ENCODE measurements at regions not wholly inside any gene's neighbourhood (a gene's known extent, or its start where the extent isn't known, plus 50 kb on each side); places are given as distances from the start of the nearest gene placed in this dataset.
A peak's percentile ranks its signal among the peaks of the same experiment; 100 is the strongest.

DNA sequence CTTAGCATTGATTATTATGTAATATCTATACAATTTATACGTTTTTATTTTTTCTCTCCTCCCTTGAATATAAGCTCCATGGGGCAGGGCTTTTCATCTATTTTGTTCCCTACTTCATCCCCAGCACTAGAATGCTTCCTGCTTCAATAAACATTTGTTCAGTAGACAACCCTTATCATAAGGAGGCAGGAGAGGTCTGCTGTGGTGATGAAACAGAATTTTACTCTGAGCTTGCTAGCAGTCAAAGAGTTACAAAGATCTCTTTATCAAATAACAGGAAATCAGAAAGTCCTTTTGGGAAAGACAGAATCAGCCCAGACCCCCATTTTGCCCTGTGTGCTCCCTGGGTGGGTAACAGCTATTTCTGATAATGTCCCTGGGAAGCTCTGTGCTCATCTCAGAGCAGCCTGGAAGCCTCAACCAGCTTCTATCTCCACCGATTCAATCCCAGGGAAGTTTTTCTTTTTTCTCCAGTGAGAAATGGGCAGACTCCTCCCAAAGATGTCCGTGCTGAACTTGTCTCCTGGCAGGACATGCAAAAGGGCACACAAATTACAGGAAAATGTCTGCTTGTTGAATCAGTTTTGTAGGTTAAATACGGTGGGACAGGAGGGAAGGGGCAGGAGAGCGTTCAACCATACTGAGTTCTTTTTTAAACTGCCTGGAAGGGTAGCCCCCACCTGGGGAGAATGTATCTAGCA, 84.7 kb upstream of the PKDCC start:
- no peaks in the 10 kb centered on the region for H3K27me3 ChIP-seq (replicated peaks in 1 of 7)
- H3K4me1 ChIP-seq: peaks cover 0 to 31% (median 7%) of the 10 kb centered on the region in 6 donors
- H3K9me3 ChIP-seq: no peaks in the 10 kb centered on the region
- H3K27ac ChIP-seq: peak overlapping the region; percentile 19 to 70 (median 50)
- WGBS, 5 donors: 63 to 80% (median 71%) methylated on average over 5 of the region's 5 CpGs
- no peaks in the 10 kb centered on the region for H3K36me3 ChIP-seq
- no peak for DNase-seq
- intact Hi-C loops (cut with DNase I; ENCODE audit: low total_unique reads): no loop called here
- TF ChIP-seq POLR2A (IDR thresholded peaks at IDR 0.05): no peak
- TF ChIP-seq, protein P1, sequence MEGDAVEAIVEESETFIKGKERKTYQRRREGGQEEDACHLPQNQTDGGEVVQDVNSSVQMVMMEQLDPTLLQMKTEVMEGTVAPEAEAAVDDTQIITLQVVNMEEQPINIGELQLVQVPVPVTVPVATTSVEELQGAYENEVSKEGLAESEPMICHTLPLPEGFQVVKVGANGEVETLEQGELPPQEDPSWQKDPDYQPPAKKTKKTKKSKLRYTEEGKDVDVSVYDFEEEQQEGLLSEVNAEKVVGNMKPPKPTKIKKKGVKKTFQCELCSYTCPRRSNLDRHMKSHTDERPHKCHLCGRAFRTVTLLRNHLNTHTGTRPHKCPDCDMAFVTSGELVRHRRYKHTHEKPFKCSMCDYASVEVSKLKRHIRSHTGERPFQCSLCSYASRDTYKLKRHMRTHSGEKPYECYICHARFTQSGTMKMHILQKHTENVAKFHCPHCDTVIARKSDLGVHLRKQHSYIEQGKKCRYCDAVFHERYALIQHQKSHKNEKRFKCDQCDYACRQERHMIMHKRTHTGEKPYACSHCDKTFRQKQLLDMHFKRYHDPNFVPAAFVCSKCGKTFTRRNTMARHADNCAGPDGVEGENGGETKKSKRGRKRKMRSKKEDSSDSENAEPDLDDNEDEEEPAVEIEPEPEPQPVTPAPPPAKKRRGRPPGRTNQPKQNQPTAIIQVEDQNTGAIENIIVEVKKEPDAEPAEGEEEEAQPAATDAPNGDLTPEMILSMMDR (IDR thresholded peaks at IDR 0.05 in 8 of 11, conservative IDR thresholded peaks at IDR 0.05 in 3 of 11): no peak
- no peak for TF ChIP-seq POLR2AphosphoS5 (IDR thresholded peaks at IDR 0.05)
- H3K4me3 ChIP-seq: no peak overlapping the region

DNA sequence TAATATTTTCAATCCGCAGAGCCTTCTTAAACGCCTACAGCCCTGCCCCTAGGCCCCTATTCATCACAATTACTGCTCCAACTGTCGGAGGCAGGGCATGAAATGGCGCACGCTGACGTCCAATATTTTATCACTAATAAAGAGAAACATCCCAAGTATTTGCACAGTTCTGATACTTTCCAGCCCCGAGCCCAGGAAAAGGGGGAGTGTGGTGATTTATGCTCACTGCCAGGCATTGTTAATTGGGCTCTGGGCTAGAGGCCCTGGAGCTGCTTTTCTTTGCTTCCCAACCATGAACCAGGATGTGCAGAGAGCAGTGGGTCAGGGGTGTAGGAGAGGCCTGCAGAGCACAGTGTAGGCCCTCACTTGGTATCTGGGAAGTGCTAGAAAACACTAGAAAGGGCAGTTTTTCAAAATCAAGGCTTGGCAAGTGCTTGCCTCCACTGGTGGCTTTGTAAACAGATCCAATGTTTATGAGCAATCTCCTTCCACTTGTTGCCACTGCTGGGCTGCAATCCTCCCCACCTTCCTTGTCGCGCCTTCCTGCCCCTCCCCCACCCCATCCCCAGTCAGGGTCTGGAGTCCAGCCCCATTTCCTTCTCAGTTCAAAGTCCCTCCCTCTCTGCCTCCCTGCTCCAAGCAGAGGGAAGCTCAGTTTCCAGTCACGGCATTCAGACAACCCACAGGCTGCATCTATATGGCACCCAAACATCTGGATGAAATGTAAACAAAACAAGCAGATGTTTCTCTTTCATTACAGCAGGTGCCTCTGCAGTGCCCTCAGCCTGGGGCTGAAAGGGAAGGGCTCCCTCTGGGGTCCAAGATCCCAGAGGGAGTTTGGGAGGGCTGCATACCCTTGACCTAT, 83.9 kb upstream of the PKDCC start:
- intact Hi-C loops (cut with DNase I; ENCODE audit: low total_unique reads): no loop called here
- no peak for DNase-seq
- WGBS, 5 donors: 67 to 77% (median 69%) methylated on average over 10 of the region's 10 CpGs
- Histone ChIP-seq H3K4me3 (no peak overlapping the region), H3K4me1 (peaks cover 0 to 34% (median 8%) of the 10 kb centered on the region in 6 donors), H3K36me3 (no peaks in the 10 kb centered on the region), H3K27ac (peak overlapping the region in 7 of 8 donors; percentile 36 to 72 (median 63)), H3K27me3 (replicated peaks in 1 of 7) (no peaks in the 10 kb centered on the region), H3K9me3 (no peaks in the 10 kb centered on the region)
- TF ChIP-seq, protein P1 (IDR thresholded peaks at IDR 0.05 in 8 of 11, conservative IDR thresholded peaks at IDR 0.05 in 3 of 11): no peak
- TF ChIP-seq POLR2A (IDR thresholded peaks at IDR 0.05) (no peak), POLR2AphosphoS5 (IDR thresholded peaks at IDR 0.05) (peak in 2 of 3 donors; percentile 30 to 63)

DNA sequence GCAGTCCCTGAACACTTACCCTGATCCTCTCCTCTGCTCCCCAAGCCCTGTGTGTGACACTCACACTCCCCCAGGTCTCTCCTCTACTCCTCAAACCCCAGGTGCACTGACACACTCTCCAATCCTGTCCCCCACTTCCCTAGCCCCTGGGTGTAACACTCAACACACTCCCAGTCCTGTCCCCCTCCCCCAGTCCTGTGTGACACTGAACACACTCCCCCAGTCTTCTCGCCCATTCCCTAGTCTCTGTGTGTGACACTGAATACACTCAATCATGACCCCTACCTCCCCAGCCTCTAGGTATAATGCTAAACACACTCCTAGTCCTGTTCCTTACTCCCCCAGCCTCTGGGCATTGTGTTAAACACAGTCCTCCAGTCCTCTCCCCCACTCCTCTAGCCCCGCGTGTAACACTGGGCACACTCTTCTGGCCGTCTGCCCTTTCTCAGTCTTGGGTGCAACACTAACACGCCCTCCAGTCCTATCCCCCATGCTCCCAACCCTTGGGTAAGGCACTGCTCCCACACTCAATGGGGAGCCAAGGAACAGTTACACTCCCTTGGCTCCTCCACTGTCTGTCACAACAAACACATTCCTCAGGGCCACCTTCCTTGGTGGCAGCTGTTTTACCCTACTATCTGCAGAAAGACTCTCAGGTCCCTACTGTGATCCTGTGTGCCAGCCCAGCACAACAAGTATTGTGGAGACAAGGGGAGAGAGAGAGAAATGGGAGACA, 82.5 kb upstream of the PKDCC start:
- no peaks in the 10 kb centered on the region for H3K9me3 ChIP-seq
- WGBS, 5 donors: 79 to 88% (median 86%) methylated on average over 5 of the region's 5 CpGs
- peak overlapping the region in 7 of 8 donors; percentile 24 to 70 (median 58) for H3K27ac ChIP-seq
- intact Hi-C loops (cut with DNase I; ENCODE audit: low total_unique reads): no loop called here
- no peaks in the 10 kb centered on the region for H3K36me3 ChIP-seq
- TF ChIP-seq POLR2A (IDR thresholded peaks at IDR 0.05): no peak
- TF ChIP-seq, protein P1 (IDR thresholded peaks at IDR 0.05 in 8 of 11, conservative IDR thresholded peaks at IDR 0.05 in 3 of 11): no peak
- no peak for TF ChIP-seq POLR2AphosphoS5 (IDR thresholded peaks at IDR 0.05)
- peaks cover 0 to 34% (median 8%) of the 10 kb centered on the region in 6 donors for H3K4me1 ChIP-seq
- no peak for DNase-seq
- no peak overlapping the region for H3K4me3 ChIP-seq
- H3K27me3 ChIP-seq (replicated peaks in 1 of 7): no peaks in the 10 kb centered on the region
